ENCODE measurements at regions not wholly inside any gene's neighbourhood (a gene's known extent, or its start where the extent isn't known, plus 50 kb on each side); places are given as distances from the start of the nearest gene placed in this dataset.

- dilution Hi-C loops (cut with MboI; ENCODE audit: extremely low pct_ligation_motif_present, low sequenced_read_pairs), result no loop called here
- FAIRE-seq, result no peak
Observed at GRCh38 chr14:22337521-22337920, 251.5 kb downstream of the DAD1 start.

GRCh38 chr14:22336031-22336430 is 253.0 kb downstream of the DAD1 start:
- Histone ChIP-seq H3K27ac (ENCODE audit: control insufficient read depth, insufficient read depth, low read length) (no peak overlapping the region), H4K20me1 (ENCODE audit: control insufficient read depth, extremely low read depth, insufficient read depth, low read length) (no peaks in the 10 kb centered on the region), H3K79me2 (ENCODE audit: control insufficient read depth, insufficient read depth, low read length) (no peaks in the 10 kb centered on the region), H3K9me3 (ENCODE audit: control insufficient read depth, low read depth, low read length) (no peaks in the 10 kb centered on the region), H3K4me3 (ENCODE audit: control insufficient read depth in 2 of 3, extremely low read depth in 1 of 3, insufficient read depth in 2 of 3, low read depth in 1 of 3, low read length in 3 of 3) (no peak overlapping the region), H3K4me2 (ENCODE audit: control insufficient read depth, extremely low read depth, insufficient read depth, low read depth, low read length) (no peak overlapping the region), H3K9me1 (ENCODE audit: control insufficient read depth, extremely low read depth, insufficient read depth, low read length) (no peaks in the 10 kb centered on the region), H3K4me1 (ENCODE audit: control insufficient read depth, extremely low read depth, insufficient read depth, low read length) (peaks cover 6% of the 10 kb centered on the region), H3K9ac (ENCODE audit: control insufficient read depth, extremely low read depth, insufficient read depth, low read length) (no peak overlapping the region), H3K27me3 (ENCODE audit: control insufficient read depth, extremely low read depth, insufficient read depth, low read length) (no peaks in the 10 kb centered on the region), H2AFZ (ENCODE audit: control insufficient read depth, low read length) (no peak overlapping the region), H3K36me3 (ENCODE audit: control insufficient read depth in 2 of 2, extremely low read depth in 1 of 2, insufficient read depth in 2 of 2, low read length in 2 of 2) (no peaks in the 10 kb centered on the region)
- dilution Hi-C loops (cut with MboI; ENCODE audit: extremely low pct_ligation_motif_present, low sequenced_read_pairs), result no loop called here
- DNase-seq (ENCODE audit: low read depth, low spot score) (no peak), FAIRE-seq (no peak)
- no peak for TF ChIP-seq CTCF (optimal IDR thresholded peaks at IDR 0.05 in 1 of 3, IDR thresholded peaks at IDR 0.05 in 1 of 3, conservative IDR thresholded peaks at IDR 0.05 in 1 of 3; ENCODE audit: extremely low read depth in 1 of 3, insufficient read depth in 2 of 3, low read length in 3 of 3)
- no peak for TF ChIP-seq EZH2 (IDR thresholded peaks at IDR 0.05; ENCODE audit: low read length)

More at GRCh38 chr14:22337521-22337920, 251.5 kb downstream of the DAD1 start:
- Histone ChIP-seq H3K27ac (ENCODE audit: control insufficient read depth, insufficient read depth, low read length) (no peak overlapping the region), H3K79me2 (ENCODE audit: control insufficient read depth, insufficient read depth, low read length) (no peaks in the 10 kb centered on the region), H3K27me3 (ENCODE audit: control insufficient read depth, extremely low read depth, insufficient read depth, low read length) (no peaks in the 10 kb centered on the region), H4K20me1 (ENCODE audit: control insufficient read depth, extremely low read depth, insufficient read depth, low read length) (no peaks in the 10 kb centered on the region), H3K9me3 (ENCODE audit: control insufficient read depth, low read depth, low read length) (no peaks in the 10 kb centered on the region), H3K9ac (ENCODE audit: control insufficient read depth, extremely low read depth, insufficient read depth, low read length) (no peak overlapping the region), H3K4me2 (ENCODE audit: control insufficient read depth, extremely low read depth, insufficient read depth, low read depth, low read length) (no peak overlapping the region), H3K9me1 (ENCODE audit: control insufficient read depth, extremely low read depth, insufficient read depth, low read length) (no peaks in the 10 kb centered on the region), H3K4me3 (ENCODE audit: control insufficient read depth in 2 of 3, extremely low read depth in 1 of 3, insufficient read depth in 2 of 3, low read depth in 1 of 3, low read length in 3 of 3) (no peak overlapping the region), H2AFZ (ENCODE audit: control insufficient read depth, low read length) (no peak overlapping the region), H3K4me1 (ENCODE audit: control insufficient read depth, extremely low read depth, insufficient read depth, low read length) (peaks cover 6% of the 10 kb centered on the region), H3K36me3 (ENCODE audit: control insufficient read depth in 2 of 2, extremely low read depth in 1 of 2, insufficient read depth in 2 of 2, low read length in 2 of 2) (no peaks in the 10 kb centered on the region)
- no peak for DNase-seq (ENCODE audit: low read depth, low spot score)
- TF ChIP-seq EZH2 (IDR thresholded peaks at IDR 0.05; ENCODE audit: low read length) (no peak), CTCF (optimal IDR thresholded peaks at IDR 0.05 in 1 of 3, IDR thresholded peaks at IDR 0.05 in 1 of 3, conservative IDR thresholded peaks at IDR 0.05 in 1 of 3; ENCODE audit: extremely low read depth in 1 of 3, insufficient read depth in 2 of 3, low read length in 3 of 3) (no peak)
